HG02571 (cell line): ENCODE measurements at regions not wholly inside any gene's neighbourhood (a gene's known extent, or its start where the extent isn't known, plus 50 kb on each side); places are given as distances from the start of the nearest gene placed in this dataset.
"Not testable (repeated sequence)": the region's sequence is repeated elsewhere in the genome, so short reads cannot be mapped to it uniquely, and the experiment has no call there.

Source experiments
- ATAC-seq: cut with Tn5 transposase; IDR thresholded peaks from one replicate; pipeline ENCODE4 v1.9.1; 2021; ENCODE audit warnings: mild to moderate bottlenecking, moderate library complexity; ENCODE audit not compliant: unreplicated experiment

GRCh38 chr3:635393-635792, 438.8 kb downstream of the CHL1 start:
- no peak for ATAC-seq

GRCh38 chr3:643376-643775, 446.8 kb downstream of the CHL1 start:
- ATAC-seq = no peak

GRCh38 chr3:655824-656223, 437.0 kb upstream of the CNTN6 start:
- ATAC-seq = no peak

GRCh38 chr3:661356-661755, 431.5 kb upstream of the CNTN6 start:
- ATAC-seq = no peak

GRCh38 chr3:674116-674515, 418.7 kb upstream of the CNTN6 start:
- no peak for ATAC-seq

GRCh38 chr3:675846-676245, 417.0 kb upstream of the CNTN6 start:
- no peak for ATAC-seq

- ATAC-seq = no peak
These were observed 409.1 kb upstream of the CNTN6 start for GRCh38 chr3:683770-684169.

- ATAC-seq = no peak
These were observed 402.1 kb upstream of the CNTN6 start for GRCh38 chr3:690770-691169.

GRCh38 chr3:700514-700913, 392.3 kb upstream of the CNTN6 start:
- ATAC-seq = no peak

- no peak for ATAC-seq
These were observed 385.8 kb upstream of the CNTN6 start for GRCh38 chr3:707041-707440.

GRCh38 chr3:713006-713621, 379.7 kb upstream of the CNTN6 start:
- ATAC-seq = no peak

- no peak for ATAC-seq
These were observed 378.7 kb upstream of the CNTN6 start for GRCh38 chr3:713947-714620.

GRCh38 chr3:721086-721485, 371.7 kb upstream of the CNTN6 start:
- ATAC-seq = no peak

- no peak for ATAC-seq
These were observed 360.4 kb upstream of the CNTN6 start for GRCh38 chr3:732326-732928.

GRCh38 chr3:733313-733712, 359.5 kb upstream of the CNTN6 start:
- ATAC-seq = no peak

GRCh38 chr3:757711-758110, 335.1 kb upstream of the CNTN6 start:
- no peak for ATAC-seq

- no peak for ATAC-seq
These were observed 333.7 kb upstream of the CNTN6 start for GRCh38 chr3:759106-759505.

- ATAC-seq = not testable (repeated sequence)
These were observed 319.4 kb upstream of the CNTN6 start for GRCh38 chr3:773433-773832.

- no peak for ATAC-seq
These were observed 317.5 kb upstream of the CNTN6 start for GRCh38 chr3:775178-775880.

GRCh38 chr3:780505-780904, 312.3 kb upstream of the CNTN6 start:
- no peak for ATAC-seq

GRCh38 chr3:791442-791841, 301.4 kb upstream of the CNTN6 start:
- no peak for ATAC-seq

- no peak for ATAC-seq
These were observed 300.2 kb upstream of the CNTN6 start for GRCh38 chr3:792630-793029.
